Dermis microvascular lymphatic vessel endothelial cell (primary cell): ENCODE measurements at regions not wholly inside any gene's neighbourhood (a gene's known extent, or its start where the extent isn't known, plus 50 kb on each side); places are given as distances from the start of the nearest gene placed in this dataset.
"Not testable (repeated sequence)": the region's sequence is repeated elsewhere in the genome, so short reads cannot be mapped to it uniquely, and the experiment has no call there.

Experiments
- DNase-seq, 2 donors: peaks; one replicate each; pipeline versions ENCODE4 v3.0.0 to v3.0.0-alpha.2; 2010; ENCODE audit warnings: low read depth in 2 of 2

DNA sequence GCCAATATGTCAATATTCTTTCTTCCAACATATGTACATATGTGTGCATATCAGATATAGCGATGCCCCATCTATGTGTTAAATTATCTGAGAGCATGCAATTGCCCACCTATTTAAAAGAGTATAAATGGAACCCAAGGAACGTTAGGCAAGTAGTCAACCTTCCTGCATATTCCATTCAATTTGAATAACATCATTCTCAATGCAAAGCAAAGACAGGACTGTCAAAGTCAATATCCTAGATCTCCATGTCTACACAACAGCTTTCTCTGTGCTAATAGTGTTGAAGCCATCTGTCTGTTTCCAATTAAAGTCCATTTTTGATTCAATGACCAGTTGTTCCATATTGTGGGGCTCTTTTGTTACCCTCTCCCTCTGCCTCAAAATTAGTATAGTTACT, 85.3 kb upstream of the COX7C start:
- DNase-seq: no peak

DNA sequence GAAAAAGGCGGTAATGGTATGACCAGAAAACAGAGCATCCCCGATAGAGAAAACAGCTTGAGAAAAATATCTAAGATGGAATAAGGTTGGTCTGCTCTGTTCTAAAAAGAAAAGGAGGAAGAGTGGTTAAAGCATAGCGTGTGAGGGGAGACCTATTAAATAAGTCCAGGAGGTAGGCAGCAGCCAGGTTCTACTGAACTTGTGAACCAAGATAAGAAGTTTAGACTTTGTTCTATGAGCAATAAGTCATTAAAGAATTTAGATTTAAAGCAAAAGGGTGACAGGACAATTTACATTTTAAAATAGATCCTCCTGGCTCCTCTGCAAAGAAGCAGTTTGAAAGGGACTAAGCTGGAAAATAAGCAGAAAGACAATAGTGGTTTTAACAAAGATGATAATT, 81.3 kb upstream of the COX7C start:
- DNase-seq: no peak

DNA sequence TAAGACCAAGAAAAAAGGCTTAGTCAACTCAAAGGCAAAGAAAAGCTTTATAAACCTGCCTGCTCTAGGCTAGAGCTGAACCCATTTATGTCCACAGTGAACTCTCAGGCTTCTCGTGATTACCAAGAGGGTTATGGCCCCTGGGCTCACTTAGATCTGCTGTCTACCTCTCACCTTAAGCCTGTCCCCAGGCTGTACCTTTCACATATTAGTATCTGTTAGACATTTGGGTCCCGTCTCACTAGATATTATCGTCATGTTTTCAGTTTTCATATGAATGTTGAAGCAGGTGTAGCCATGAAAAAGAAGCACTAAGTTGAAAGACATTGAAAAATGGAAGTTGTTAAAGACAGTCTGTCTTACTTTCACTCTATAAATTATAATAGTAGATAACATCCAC, 75.2 kb upstream of the COX7C start:
- DNase-seq: no peak

DNA sequence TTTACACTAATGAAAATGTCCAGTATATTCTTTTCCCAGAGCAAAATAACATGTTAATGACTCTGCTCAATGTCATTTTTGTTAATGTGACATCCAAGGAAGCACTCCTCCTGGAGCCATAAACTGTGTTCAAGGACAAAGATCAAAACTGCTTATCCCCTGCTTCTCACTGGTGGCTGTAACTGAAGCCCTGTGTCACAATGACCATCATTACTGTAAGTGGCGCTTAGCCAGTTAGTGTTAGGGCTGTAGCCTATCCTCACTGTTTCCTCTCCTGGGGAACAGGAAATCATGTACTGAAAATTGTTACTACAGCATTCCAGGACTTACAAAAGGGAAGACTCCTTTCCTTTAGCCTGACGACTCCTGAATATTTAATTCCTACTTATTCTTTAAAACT, 71.7 kb upstream of the COX7C start:
- no peak for DNase-seq

DNA sequence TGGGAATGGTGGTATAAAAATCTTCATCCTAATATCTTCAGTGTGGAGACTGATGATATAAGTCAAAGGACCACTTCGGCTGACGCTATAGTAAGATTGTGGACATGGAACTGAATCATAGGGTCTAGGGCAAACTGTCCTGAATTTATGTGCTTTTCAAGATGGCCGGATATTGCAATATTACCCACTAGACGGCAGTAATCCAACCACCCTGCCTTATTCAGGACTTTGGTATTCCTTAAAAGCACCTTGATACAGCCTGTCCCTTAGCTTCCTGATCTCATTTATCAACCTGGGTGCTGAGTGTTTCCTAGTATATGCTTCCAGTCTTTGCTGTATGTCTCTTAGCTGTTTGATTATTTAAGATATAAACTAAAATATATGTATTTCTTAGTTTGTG, 71.2 kb upstream of the COX7C start:
- no peak for DNase-seq

DNA sequence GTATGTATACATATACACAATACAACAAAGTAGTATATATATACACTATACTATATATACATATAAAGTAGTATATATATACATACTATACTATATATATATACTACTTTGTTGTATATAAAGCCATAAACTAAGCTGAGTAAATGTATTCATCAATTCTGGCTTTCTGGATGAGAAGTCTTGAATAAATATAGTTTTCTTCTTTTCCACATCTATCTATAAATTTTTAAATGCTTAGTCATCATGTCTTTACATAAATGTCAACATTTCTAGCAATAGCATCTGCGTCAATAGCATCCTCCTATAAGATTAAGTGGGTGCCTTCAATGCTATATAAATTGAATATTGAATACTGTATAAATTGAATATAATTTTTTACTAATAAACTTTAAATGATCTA, 63.1 kb upstream of the COX7C start:
- DNase-seq: no peak

DNA sequence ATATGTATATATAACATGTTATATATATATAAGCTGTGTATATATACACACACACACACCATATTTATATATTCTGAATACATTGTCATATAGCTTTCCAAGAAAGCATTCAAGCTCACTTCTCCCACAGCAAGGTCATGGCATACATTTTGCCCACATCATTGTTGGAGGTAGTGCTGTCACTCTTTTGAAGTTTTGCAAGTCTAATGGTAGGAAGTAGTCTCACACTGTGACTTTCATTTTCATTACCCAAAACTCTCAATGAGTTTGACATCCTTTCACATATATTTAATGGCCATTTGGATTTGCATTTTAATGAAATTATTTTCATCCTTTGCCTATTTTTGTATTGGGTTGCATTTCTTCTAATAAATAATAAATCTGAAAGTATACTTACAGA, 59.8 kb upstream of the COX7C start:
- no peak for DNase-seq

DNA sequence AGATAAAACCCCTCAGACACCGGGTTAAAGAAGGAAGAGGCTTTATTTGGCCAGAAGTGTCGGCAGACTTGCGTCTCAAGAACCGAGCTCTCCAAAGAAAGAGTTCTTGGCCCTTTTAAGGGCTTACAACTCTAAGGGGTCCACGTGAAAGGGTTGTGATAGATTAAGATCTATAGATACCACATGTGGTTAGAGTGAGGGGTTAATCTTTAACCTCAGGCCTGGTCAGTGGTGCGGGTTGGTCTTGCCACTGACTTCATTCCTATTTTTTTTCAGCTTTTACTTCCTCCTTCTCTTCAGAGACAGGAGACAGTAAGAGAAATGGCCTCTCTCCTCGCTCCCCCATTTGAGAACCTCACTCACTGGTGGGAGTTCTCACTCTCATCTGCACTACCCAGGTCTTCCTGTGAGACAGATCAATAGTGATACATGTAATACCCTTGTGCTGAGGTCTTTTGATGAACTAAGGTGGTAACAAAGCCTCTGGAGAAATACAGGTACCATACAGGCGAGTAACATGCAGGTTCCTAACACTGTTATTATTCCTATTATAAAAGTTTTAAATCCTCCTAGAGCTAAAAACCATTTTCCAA, 52.4 kb upstream of the COX7C start:
- no peak for DNase-seq

DNA sequence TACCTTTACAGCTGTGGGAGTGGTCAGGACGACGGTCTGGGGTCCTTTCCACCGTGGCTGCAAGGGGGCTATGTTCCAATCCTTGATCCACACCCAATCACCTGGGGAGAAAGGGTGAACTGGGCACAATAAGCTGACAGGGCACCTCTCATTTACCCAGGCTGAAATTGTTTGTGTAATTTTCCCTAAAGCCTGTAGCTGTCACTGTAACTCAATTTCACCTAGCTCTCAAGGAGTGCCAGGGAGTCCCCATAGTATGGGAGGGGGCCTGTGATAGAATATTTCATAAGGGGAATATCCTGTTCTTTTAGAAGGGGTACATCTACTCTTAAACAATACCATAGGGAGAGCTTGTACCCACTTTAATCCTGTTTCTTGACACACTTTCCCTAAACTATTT, 51.7 kb upstream of the COX7C start:
- DNase-seq: not testable (repeated sequence)
